ENCODE measurements at regions not wholly inside any gene's neighbourhood (a gene's known extent, or its start where the extent isn't known, plus 50 kb on each side); places are given as distances from the start of the nearest gene placed in this dataset.

DNA sequence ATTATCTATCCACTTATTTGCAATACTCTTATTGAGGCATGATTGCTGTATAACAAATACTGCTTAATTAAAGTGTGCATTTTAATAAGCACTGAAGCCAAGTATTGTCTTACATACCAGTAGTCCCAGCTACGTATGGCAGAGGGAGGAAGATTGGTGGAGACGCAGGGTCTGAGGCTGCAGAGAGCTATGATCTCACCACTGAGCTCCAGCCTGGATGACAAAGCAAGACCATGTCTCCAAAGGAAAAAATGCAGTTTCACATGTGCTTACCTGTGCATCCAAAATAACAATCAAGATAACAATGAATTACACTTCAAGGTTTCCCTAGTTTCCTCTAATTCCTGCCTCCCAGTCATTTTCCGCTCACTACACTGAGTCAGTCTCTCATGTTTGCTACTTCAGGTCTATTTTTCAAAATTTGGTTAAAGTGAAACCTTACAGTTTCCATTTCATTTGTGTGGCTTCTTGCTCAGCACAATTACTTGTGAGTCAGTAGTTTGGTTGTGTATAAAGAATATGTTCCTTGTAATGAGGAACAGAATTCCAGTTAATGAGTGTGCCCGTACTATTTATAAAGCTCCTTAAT is 1250.1 kb downstream of the TMEM121 start:
- no peaks in the 10 kb centered on the region for H3K9me3 ChIP-seq (ENCODE audit: low read length)
- no peaks in the 10 kb centered on the region for H4K20me1 ChIP-seq (ENCODE audit: insufficient read depth, low read length)
- H3K9ac ChIP-seq (ENCODE audit: insufficient read depth, low read depth, low read length), result no peak overlapping the region
- no peak overlapping the region for H2AFZ ChIP-seq (ENCODE audit: low read length)
- TF ChIP-seq NFYB (CRISPR knock-in tag; IDR thresholded peaks at IDR 0.05) (no peak), IKZF1 (IDR thresholded peaks at IDR 0.05) (no peak), RXRB (CRISPR knock-in tag; IDR thresholded peaks at IDR 0.05; ENCODE audit: borderline replicate concordance) (no peak), ZNF546 (CRISPR knock-in tag; conservative IDR thresholded peaks at IDR 0.05) (no peak)
- TF ChIP-seq, protein P1, sequence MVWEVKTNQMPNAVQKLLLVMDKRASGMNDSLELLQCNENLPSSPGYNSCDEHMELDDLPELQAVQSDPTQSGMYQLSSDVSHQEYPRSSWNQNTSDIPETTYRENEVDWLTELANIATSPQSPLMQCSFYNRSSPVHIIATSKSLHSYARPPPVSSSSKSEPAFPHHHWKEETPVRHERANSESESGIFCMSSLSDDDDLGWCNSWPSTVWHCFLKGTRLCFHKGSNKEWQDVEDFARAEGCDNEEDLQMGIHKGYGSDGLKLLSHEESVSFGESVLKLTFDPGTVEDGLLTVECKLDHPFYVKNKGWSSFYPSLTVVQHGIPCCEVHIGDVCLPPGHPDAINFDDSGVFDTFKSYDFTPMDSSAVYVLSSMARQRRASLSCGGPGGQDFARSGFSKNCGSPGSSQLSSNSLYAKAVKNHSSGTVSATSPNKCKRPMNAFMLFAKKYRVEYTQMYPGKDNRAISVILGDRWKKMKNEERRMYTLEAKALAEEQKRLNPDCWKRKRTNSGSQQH (CRISPR knock-in tag; IDR thresholded peaks at IDR 0.05; ENCODE audit: low read depth), result no peak
- TF ChIP-seq, protein P2, sequence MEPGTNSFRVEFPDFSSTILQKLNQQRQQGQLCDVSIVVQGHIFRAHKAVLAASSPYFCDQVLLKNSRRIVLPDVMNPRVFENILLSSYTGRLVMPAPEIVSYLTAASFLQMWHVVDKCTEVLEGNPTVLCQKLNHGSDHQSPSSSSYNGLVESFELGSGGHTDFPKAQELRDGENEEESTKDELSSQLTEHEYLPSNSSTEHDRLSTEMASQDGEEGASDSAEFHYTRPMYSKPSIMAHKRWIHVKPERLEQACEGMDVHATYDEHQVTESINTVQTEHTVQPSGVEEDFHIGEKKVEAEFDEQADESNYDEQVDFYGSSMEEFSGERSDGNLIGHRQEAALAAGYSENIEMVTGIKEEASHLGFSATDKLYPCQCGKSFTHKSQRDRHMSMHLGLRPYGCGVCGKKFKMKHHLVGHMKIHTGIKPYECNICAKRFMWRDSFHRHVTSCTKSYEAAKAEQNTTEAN (CRISPR knock-in tag; conservative IDR thresholded peaks at IDR 0.05), result no peak
- TF ChIP-seq, protein P3, sequence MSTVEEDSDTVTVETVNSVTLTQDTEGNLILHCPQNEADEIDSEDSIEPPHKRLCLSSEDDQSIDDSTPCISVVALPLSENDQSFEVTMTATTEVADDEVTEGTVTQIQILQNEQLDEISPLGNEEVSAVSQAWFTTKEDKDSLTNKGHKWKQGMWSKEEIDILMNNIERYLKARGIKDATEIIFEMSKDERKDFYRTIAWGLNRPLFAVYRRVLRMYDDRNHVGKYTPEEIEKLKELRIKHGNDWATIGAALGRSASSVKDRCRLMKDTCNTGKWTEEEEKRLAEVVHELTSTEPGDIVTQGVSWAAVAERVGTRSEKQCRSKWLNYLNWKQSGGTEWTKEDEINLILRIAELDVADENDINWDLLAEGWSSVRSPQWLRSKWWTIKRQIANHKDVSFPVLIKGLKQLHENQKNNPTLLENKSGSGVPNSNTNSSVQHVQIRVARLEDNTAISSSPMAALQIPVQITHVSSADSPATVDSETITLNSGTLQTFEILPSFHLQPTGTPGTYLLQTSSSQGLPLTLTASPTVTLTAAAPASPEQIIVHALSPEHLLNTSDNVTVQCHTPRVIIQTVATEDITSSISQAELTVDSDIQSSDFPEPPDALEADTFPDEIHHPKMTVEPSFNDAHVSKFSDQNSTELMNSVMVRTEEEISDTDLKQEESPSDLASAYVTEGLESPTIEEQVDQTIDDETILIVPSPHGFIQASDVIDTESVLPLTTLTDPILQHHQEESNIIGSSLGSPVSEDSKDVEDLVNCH (CRISPR knock-in tag; IDR thresholded peaks at IDR 0.05), result no peak
- TF ChIP-seq, protein P4, sequence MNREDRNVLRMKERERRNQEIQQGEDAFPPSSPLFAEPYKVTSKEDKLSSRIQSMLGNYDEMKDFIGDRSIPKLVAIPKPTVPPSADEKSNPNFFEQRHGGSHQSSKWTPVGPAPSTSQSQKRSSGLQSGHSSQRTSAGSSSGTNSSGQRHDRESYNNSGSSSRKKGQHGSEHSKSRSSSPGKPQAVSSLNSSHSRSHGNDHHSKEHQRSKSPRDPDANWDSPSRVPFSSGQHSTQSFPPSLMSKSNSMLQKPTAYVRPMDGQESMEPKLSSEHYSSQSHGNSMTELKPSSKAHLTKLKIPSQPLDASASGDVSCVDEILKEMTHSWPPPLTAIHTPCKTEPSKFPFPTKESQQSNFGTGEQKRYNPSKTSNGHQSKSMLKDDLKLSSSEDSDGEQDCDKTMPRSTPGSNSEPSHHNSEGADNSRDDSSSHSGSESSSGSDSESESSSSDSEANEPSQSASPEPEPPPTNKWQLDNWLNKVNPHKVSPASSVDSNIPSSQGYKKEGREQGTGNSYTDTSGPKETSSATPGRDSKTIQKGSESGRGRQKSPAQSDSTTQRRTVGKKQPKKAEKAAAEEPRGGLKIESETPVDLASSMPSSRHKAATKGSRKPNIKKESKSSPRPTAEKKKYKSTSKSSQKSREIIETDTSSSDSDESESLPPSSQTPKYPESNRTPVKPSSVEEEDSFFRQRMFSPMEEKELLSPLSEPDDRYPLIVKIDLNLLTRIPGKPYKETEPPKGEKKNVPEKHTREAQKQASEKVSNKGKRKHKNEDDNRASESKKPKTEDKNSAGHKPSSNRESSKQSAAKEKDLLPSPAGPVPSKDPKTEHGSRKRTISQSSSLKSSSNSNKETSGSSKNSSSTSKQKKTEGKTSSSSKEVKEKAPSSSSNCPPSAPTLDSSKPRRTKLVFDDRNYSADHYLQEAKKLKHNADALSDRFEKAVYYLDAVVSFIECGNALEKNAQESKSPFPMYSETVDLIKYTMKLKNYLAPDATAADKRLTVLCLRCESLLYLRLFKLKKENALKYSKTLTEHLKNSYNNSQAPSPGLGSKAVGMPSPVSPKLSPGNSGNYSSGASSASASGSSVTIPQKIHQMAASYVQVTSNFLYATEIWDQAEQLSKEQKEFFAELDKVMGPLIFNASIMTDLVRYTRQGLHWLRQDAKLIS (CRISPR knock-in tag; IDR thresholded peaks at IDR 0.05), result no peak
- TF ChIP-seq, protein P5, sequence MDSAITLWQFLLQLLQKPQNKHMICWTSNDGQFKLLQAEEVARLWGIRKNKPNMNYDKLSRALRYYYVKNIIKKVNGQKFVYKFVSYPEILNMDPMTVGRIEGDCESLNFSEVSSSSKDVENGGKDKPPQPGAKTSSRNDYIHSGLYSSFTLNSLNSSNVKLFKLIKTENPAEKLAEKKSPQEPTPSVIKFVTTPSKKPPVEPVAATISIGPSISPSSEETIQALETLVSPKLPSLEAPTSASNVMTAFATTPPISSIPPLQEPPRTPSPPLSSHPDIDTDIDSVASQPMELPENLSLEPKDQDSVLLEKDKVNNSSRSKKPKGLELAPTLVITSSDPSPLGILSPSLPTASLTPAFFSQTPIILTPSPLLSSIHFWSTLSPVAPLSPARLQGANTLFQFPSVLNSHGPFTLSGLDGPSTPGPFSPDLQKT (CRISPR knock-in tag; IDR thresholded peaks at IDR 0.05; ENCODE audit: borderline replicate concordance), result no peak
- WGBS (ENCODE audit: low lambda C conversion rate), result 35% methylated on average over 4 of the region's 4 CpGs
- POLR2A ChIA-PET, result no interaction called here
- no peak overlapping the region for H3K27ac ChIP-seq (ENCODE audit: extremely low read length, insufficient read depth, low read length)
- no TSS peak for BruUV-seq (replicated peaks)
- no peak for ATAC-seq
- H3K4me3 ChIP-seq (replicated peaks in 1 of 3; ENCODE audit: insufficient read depth in 1 of 3, low read depth in 2 of 3, low read length in 3 of 3), result no peak overlapping the region
- H3K36me3 ChIP-seq (replicated peaks in 1 of 2; ENCODE audit: control insufficient read depth in 1 of 2, insufficient read depth in 2 of 2, low read length in 2 of 2), result no peaks in the 10 kb centered on the region
- no peaks in the 10 kb centered on the region for H3K4me1 ChIP-seq (ENCODE audit: insufficient read depth, low read length)
- in situ Hi-C loops (cut with HindIII; ENCODE audit: extremely low pct_ligation_motif_present, low pct_unique_long_range_greater_than_20kb) (no loop called here), intact Hi-C loops (cut with micrococcal nuclease; ENCODE audit: unreplicated experiment) (no loop called here)
- CTCF ChIA-PET (ENCODE audit: low intra/inter-chr PET ratio, low total read pairs), result no interaction called here
- H3K27me3 ChIP-seq (ENCODE audit: control insufficient read depth in 1 of 2, insufficient read depth in 2 of 2, low read length in 2 of 2), result no peaks in the 10 kb centered on the region
- DNase-seq (ENCODE audit: low spot score), result no peak
- no peak overlapping the region for H3K4me2 ChIP-seq (ENCODE audit: low read depth, low read length)
- H3K79me2 ChIP-seq (ENCODE audit: insufficient read depth, low read length), result no peaks in the 10 kb centered on the region
- FAIRE-seq, result no peak

All from HepG2 (cell line).